ENCODE measurements at regions not wholly inside any gene's neighbourhood (a gene's known extent, or its start where the extent isn't known, plus 50 kb on each side); places are given as distances from the start of the nearest gene placed in this dataset.
A peak's percentile ranks its signal among the peaks of the same experiment; 100 is the strongest.

GRCh38 chr5:154588091-154588774 is 110.2 kb upstream of the HAND1 start:
- TF ChIP-seq USF1 (IDR thresholded peaks at IDR 0.05) (no peak), YY1 (IDR thresholded peaks at IDR 0.05; ENCODE audit: low read depth) (no peak), CREB1 (IDR thresholded peaks at IDR 0.05; ENCODE audit: low read depth) (no peak), TAF1 (IDR thresholded peaks at IDR 0.05; ENCODE audit: low read depth) (no peak), REST (IDR thresholded peaks at IDR 0.05; ENCODE audit: low read depth) (no peak), CEBPB (IDR thresholded peaks at IDR 0.05) (no peak), RAD21 (IDR thresholded peaks at IDR 0.05; ENCODE audit: low read depth) (no peak), MAX (IDR thresholded peaks at IDR 0.05) (no peak), ZBTB7A (IDR thresholded peaks at IDR 0.05; ENCODE audit: low read depth) (no peak), EGR1 (IDR thresholded peaks at IDR 0.05) (no peak), NFIC (IDR thresholded peaks at IDR 0.05) (no peak), TEAD4 (IDR thresholded peaks at IDR 0.05) (no peak), FOXM1 (IDR thresholded peaks at IDR 0.05; ENCODE audit: borderline replicate concordance, low read depth) (no peak)

GRCh38 chr5:154587123-154588026 is 109.3 kb upstream of the HAND1 start:
- TF ChIP-seq ZBTB7A (IDR thresholded peaks at IDR 0.05; ENCODE audit: low read depth): no peak
- TF ChIP-seq YY1 (IDR thresholded peaks at IDR 0.05; ENCODE audit: low read depth): no peak
- no peak for TF ChIP-seq CEBPB (IDR thresholded peaks at IDR 0.05)
- TF ChIP-seq EGR1 (IDR thresholded peaks at IDR 0.05): no peak
- TF ChIP-seq REST (IDR thresholded peaks at IDR 0.05; ENCODE audit: low read depth): no peak
- no peak for TF ChIP-seq TEAD4 (IDR thresholded peaks at IDR 0.05)
- no peak for TF ChIP-seq TAF1 (IDR thresholded peaks at IDR 0.05; ENCODE audit: low read depth)
- no peak for TF ChIP-seq TCF12 (IDR thresholded peaks at IDR 0.05; ENCODE audit: low read depth)
- no peak for TF ChIP-seq MAX (IDR thresholded peaks at IDR 0.05)
- no peak for TF ChIP-seq USF1 (IDR thresholded peaks at IDR 0.05)
- TF ChIP-seq CREB1 (IDR thresholded peaks at IDR 0.05; ENCODE audit: low read depth): no peak
- TF ChIP-seq EP300 (IDR thresholded peaks at IDR 0.05; ENCODE audit: borderline replicate concordance): no peak
- TF ChIP-seq FOXM1 (IDR thresholded peaks at IDR 0.05; ENCODE audit: borderline replicate concordance, low read depth): no peak
- TF ChIP-seq NFIC (IDR thresholded peaks at IDR 0.05): no peak
- no peak for TF ChIP-seq RAD21 (IDR thresholded peaks at IDR 0.05; ENCODE audit: low read depth)

- TF ChIP-seq RAD21 (IDR thresholded peaks at IDR 0.05; ENCODE audit: low read depth) (no peak), CEBPB (IDR thresholded peaks at IDR 0.05) (peak; percentile 64)
Measured at GRCh38 chr5:154583671-154584177, 105.7 kb upstream of the HAND1 start.

GRCh38 chr5:154580422-154580821 is 102.4 kb upstream of the HAND1 start:
- TF ChIP-seq EGR1 (IDR thresholded peaks at IDR 0.05): no peak
- TF ChIP-seq REST (IDR thresholded peaks at IDR 0.05; ENCODE audit: low read depth): no peak
- TF ChIP-seq FOXM1 (IDR thresholded peaks at IDR 0.05; ENCODE audit: borderline replicate concordance, low read depth): no peak
- TF ChIP-seq CREB1 (IDR thresholded peaks at IDR 0.05; ENCODE audit: low read depth): no peak
- TF ChIP-seq TEAD4 (IDR thresholded peaks at IDR 0.05): no peak
- no peak for TF ChIP-seq YY1 (IDR thresholded peaks at IDR 0.05; ENCODE audit: low read depth)
- no peak for TF ChIP-seq TCF12 (IDR thresholded peaks at IDR 0.05; ENCODE audit: low read depth)
- TF ChIP-seq RAD21 (IDR thresholded peaks at IDR 0.05; ENCODE audit: low read depth): no peak
- no peak for TF ChIP-seq TAF1 (IDR thresholded peaks at IDR 0.05; ENCODE audit: low read depth)
- TF ChIP-seq NFIC (IDR thresholded peaks at IDR 0.05): no peak
- no peak for TF ChIP-seq USF1 (IDR thresholded peaks at IDR 0.05)
- TF ChIP-seq CEBPB (IDR thresholded peaks at IDR 0.05): no peak
- no peak for TF ChIP-seq EP300 (IDR thresholded peaks at IDR 0.05; ENCODE audit: borderline replicate concordance)
- no peak for TF ChIP-seq MAX (IDR thresholded peaks at IDR 0.05)
- no peak for TF ChIP-seq ZBTB7A (IDR thresholded peaks at IDR 0.05; ENCODE audit: low read depth)
